ENCODE measurements at regions not wholly inside any gene's neighbourhood (a gene's known extent, or its start where the extent isn't known, plus 50 kb on each side); places are given as distances from the start of the nearest gene placed in this dataset.
A peak's percentile ranks its signal among the peaks of the same experiment; 100 is the strongest.

GRCh38 chr13:95352486-95352885, 51.2 kb upstream of the ABCC4 start:
- no peak for DNase-seq

DNA sequence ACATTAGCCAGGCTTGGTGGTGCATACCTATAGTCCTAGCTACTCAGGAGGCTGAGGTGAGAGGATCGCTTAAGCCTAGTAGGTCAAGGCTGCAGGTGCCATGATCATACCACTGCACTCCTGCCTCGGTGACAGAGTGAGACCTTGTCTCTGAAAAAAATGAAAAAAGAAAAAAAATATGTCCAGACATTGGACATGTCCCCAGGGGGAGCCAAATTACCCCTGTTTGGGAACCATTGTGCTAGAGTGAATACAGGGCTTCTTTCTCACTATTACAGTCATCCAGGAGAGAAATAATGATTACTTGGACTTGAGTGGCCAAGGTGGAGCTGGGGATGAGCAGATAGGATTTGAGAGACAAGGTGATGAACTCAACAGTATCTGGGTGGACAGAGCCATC, 52.9 kb upstream of the ABCC4 start:
- DNase-seq, result no peak

GRCh38 chr13:95354680-95355487, 53.6 kb upstream of the ABCC4 start:
- no peak for DNase-seq

- no peak for DNase-seq
Measured at GRCh38 chr13:95355494-95355893, 54.2 kb upstream of the ABCC4 start.

DNA sequence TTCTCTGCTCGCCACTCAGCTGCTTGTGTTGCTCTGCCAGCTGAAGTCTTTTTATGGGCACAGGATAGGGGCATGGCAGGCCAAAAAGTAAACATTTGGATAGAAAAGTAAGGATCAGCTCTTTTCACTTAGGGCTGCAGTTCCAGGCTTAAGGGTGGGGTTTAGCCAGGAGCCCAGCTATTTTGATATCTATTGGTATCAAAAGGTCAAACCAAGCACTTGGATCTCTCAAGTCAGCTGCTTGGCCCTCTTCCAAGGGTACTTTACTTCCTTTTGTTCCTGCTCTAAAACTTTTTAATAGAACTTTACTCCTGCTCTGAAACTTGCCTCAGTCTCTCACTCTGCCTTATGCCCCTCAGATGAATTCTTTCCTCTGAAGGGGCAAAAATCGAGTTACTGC, 55.7 kb upstream of the ABCC4 start:
- no peak for DNase-seq

DNA sequence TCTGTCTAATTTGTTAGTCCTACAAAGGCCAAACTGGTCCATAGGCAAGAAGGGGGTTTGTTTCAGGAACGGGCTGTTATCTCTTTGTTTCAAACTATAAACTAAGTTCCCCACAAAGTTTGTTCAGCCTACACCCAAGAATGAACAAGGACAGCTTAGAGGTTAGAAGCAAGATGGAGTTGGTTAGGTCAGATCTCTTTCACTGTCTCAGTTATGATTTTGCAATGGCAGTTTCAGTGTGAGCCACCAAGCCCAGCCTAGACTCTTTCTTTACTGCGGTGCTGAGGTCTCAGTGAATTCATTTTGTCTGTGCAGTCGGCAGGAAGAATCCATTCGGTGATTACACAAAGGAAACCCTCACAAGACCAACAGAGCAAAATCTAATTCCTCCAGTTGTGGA, 56.6 kb upstream of the ABCC4 start:
- no peak for DNase-seq

- no peak for DNase-seq
Measured at GRCh38 chr13:95360052-95360451, 58.8 kb upstream of the ABCC4 start.

DNA sequence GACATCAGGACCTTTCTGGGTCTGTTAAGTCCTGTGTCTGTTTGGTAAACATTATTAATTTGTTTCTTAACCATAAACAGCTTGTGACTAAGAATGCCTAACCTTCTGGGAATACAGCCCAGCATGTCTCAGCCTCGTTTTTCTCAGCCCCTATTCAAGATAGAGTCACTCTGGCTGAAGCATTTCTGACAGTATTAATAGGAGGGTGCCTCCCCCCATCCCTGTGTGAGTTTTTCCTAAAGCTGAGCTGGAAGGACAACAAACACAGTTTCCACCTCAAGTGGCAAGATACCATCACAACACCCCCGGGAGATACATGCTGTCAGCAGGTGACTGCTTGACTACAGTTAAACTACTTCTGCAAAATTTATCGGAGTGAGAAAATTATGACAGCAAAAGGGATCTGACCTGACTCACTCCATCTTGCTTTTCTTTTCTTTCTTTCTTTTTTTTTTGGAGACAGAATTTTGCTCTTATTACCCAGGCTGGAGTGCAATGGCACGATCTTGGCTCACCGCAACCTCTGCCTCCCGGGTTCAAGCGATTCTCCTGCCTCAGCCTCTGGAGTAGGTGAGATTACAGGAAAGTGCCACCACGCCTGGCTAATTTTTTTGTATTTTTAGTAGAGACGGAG, 59.3 kb upstream of the ABCC4 start:
- DNase-seq, result no peak

- DNase-seq, result no peak
Measured at GRCh38 chr13:95361686-95362085, 60.4 kb upstream of the ABCC4 start.

DNA sequence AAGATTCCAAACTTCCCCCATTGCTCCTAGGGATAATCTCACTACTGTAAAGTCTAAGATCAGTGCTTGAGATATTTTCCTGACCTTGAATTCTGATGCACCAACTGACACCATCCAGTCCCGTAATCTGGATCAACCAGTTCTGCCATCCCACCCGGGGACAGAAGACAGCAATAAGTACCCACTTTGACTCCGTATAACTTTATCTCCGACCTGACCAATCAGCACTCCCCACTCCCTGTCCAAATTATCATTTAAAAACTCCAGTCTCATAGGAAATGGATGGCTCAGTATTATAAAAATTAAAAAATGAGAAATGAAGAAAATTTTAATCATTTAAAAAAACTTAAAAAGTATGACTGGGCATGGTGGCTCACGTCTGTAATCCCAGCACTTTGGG, 61.4 kb upstream of the ABCC4 start:
- no peak for DNase-seq

GRCh38 chr13:95367309-95367843, 66.1 kb upstream of the ABCC4 start:
- DNase-seq, result no peak

- DNase-seq, result no peak
Measured at GRCh38 chr13:95368998-95369397, 67.7 kb upstream of the ABCC4 start.

GRCh38 chr13:95375706-95376105, 74.5 kb upstream of the ABCC4 start:
- DNase-seq, result no peak

DNA sequence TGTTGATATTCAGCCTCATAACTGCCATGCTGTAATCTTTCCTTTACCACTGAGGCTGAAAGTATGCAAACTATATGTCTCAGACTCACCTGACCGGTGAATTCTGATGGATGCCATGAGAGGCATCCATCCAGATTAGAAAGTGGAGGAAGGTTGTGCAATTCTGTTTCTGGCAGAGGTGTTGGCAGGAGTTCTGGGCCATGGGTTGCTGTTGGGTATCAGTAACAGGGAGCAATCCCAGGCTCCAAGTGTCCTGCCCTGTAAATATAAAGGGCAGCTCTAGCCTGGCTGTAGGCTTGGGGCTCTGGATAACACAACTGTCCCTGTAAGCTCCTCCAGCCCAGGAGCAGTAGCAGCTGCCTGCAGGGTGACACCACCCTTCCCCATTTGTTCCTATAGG, 77.4 kb upstream of the ABCC4 start:
- DNase-seq, result no peak

DNA sequence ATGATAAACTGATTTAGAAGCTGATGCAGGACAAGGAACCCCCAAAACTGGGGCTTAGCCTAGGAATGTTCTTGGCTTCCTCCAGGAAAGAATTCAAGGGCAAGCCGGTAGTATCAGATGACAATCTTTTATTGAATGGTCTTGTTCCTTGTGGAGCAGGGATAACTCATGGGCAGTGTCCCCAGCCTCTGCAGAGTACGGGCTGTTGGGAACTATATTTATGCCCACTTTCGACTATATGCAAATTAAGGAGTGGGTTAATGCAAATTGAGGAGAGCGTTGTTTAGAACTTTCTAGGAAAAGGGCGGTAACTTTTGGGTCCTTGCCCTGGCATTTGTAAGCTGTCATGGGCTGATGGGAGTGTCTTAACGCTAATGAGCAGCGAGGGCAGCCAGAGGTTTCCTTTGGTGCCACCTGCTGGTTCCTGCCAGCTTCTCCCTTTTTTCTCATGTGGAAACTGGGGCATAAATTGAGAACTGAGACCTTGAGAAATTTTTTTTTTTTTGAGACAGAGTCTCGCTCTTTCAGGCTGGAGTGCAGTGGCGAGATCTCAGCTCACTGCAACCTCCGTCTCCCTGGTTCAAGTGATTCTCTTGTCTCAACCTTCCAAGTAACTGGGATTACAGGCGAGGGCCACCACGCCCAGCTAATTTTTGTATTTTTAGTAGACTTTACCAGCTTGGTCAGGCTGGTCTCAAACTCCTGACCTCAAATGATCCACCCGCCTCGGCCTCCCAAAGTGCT, 79.4 kb upstream of the ABCC4 start:
- peak; percentile 12 to 34 (median 30) for DNase-seq

DNA sequence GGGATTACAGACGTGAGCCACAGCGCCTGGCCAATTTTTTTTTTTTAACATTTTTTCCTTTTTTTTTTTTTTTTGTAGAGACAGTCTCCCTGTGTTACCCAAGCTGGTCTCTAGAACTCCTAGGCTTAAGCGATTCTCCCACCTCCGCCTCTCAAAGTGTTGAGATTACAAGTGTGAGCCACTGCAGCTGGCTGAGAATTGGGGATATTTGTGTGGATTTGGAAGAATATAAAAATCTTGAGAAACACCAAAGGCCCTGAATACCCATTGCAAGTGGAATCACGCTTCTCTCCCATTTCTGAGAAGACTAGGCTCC, 79.9 kb upstream of the ABCC4 start:
- no peak for DNase-seq

DNA sequence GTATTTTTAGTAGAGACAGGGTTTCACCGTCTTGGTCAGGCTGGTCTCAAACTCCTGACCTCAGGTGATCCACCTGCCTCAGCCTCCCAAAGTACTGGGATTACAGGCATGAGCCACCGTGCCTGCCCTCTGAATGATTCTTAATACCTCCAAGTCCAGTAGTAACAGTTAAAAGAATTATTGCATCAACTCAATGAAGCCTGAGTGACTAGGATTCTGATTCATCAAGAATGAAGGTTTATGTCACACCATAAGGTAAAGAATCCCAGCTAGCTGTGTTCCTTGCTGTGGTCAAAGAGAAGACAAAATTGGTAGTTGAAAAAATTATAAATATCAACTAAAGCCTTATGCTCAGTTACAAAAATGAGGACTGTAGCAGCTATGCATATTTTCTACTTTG, 81.2 kb upstream of the ABCC4 start:
- no peak for DNase-seq

DNA sequence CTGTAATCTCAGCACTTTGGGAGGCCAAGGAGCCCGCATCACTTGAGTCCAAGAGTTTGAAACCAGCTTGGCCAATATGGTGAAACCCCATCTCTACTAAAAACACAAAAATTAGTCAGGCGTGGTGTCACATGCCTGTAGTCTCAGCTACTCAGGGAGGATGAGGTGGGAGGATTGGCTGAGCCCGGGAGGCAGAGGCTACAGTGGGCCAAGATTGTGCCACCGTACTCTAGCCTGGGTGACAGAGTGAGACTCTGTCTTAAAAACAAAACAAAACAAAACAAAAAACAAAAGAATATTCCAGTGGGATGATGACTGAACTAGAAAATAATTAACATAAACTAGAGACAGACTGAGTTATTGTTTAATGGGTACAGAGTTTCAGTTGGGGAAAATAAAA, 81.7 kb upstream of the ABCC4 start:
- no peak for DNase-seq

DNA sequence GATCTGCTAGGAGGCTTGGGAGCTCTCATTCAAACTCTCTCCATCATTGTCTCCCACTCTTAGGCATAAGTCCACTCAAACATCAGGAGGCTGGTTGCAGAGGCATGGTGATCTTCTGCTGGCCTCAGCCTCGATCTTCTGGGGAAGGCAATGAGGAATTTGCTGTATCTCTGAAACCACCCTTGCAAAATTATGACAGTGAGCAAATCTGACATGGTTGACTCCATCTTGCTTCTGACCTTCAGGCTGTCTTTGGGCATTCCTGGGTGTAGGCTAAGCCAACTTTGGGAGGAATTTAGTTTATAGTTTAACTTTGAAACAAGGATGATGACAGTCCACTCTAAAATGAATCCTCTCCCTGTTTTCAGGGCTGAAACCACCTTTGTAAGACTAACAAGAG, 84.1 kb upstream of the ABCC4 start:
- DNase-seq, result no peak

DNA sequence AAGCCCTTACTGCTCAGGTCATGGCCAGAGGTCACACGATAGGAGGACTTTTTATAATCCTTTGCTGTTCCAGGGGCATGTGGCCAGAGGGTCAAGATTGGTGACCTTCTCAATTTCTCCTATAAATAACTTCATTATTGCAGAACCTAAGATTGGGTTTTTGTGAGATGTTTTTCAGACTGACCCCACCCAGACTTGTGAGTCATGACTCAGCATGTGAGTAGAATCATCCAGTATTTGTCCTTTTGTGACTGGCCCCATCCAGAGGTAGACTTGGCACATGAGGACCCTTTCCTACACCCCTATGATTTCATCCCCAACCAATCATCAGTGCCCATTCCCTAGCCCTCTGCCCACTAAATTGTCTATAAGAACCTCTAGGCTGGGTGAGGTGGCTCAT, 84.5 kb upstream of the ABCC4 start:
- DNase-seq, result no peak

GRCh38 chr13:95386370-95386769, 85.1 kb upstream of the ABCC4 start:
- no peak for DNase-seq

DNA sequence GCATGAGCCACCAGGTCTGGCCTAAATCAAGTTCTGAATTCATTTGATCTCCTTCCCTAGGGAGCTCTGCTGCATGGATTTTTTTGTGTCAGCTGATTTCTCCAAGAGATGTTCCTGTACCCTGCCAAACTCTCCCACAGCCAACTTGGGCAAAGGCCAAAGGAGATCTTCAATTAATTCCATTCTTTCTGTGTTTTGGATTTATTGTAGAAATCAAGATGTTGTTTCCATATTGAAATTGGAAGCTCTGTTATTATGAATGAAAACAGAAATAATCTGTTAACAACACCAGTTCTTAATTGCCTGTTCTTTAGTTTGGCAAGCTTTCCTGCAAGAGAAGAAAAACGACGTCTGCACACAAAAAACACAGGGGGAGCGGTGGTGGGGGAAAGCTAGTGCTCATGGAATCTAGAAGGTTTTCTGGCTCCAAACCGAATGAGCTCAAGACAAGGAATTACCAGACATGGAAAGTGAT, 86.5 kb upstream of the ABCC4 start:
- DNase-seq, result no peak

DNA sequence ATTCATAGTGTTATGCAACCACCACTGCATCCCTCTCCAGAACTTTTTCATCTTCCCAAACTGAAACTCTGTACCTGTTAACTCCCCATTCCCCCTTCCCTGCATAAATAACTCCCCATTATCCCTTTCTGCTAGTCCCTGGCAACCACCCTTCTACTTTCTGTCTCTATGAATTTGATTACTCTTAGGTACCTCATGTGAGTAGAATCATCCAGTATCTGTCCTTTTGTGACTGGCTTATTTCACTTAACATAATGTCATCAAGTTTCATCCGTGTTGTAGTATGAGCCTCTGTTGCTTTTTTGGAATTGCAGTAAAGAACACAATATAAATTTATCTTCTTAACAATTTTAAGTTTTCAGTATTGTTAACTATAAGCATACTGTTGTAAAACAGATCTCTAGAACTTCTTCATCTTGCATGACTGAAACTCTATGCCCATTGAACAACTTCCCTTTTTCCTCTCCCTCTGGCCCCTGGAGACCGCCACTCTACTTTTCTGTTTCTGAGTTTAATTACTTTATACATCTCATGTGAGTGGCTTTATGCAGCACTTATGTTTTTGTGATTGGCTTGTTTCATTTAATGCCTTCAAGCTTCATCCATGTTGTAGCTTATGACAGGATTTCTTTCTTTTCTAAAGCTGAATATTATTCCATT, 87.3 kb upstream of the ABCC4 start:
- no peak for DNase-seq
